Left kidney (tissue), 1 donor: ENCODE measurements at regions not wholly inside any gene's neighbourhood (a gene's known extent, or its start where the extent isn't known, plus 50 kb on each side); places are given as distances from the start of the nearest gene placed in this dataset.

Source experiments
- DNase-seq: peaks from one replicate; pipeline ENCODE4 v3.0.0-alpha.2; 2013

- no peak for DNase-seq
Observed at GRCh38 chr16:76724181-76724580, 447.0 kb downstream of the CNTNAP4 start.

- DNase-seq = no peak
Observed at GRCh38 chr16:76729525-76729924, 452.3 kb downstream of the CNTNAP4 start.

- no peak for DNase-seq
Observed at GRCh38 chr16:76732894-76733293, 455.7 kb downstream of the CNTNAP4 start.

- DNase-seq = no peak
Observed at GRCh38 chr16:76741623-76742022, 449.4 kb upstream of the MON1B start.

GRCh38 chr16:76748461-76749348, 442.3 kb upstream of the MON1B start:
- DNase-seq = no peak

GRCh38 chr16:76749780-76750375, 441.1 kb upstream of the MON1B start:
- no peak for DNase-seq

- no peak for DNase-seq
Observed at GRCh38 chr16:76755496-76755895, 435.5 kb upstream of the MON1B start.

GRCh38 chr16:76756423-76756822, 434.6 kb upstream of the MON1B start:
- DNase-seq = no peak

GRCh38 chr16:76756951-76757350, 434.0 kb upstream of the MON1B start:
- no peak for DNase-seq

- no peak for DNase-seq
Observed at GRCh38 chr16:76766538-76766937, 424.5 kb upstream of the MON1B start.

GRCh38 chr16:76768316-76768715, 422.7 kb upstream of the MON1B start:
- DNase-seq = no peak

- no peak for DNase-seq
Observed at GRCh38 chr16:76768948-76769347, 422.0 kb upstream of the MON1B start.

- DNase-seq = no peak
Observed at GRCh38 chr16:76771216-76771615, 419.8 kb upstream of the MON1B start.

- no peak for DNase-seq
Observed at GRCh38 chr16:76777721-76778465, 413.1 kb upstream of the MON1B start.

- no peak for DNase-seq
Observed at GRCh38 chr16:76780556-76780955, 410.4 kb upstream of the MON1B start.

- DNase-seq = no peak
Observed at GRCh38 chr16:76784530-76784929, 406.5 kb upstream of the MON1B start.

GRCh38 chr16:76787394-76787793, 403.6 kb upstream of the MON1B start:
- no peak for DNase-seq

- no peak for DNase-seq
Observed at GRCh38 chr16:76791151-76791550, 399.8 kb upstream of the MON1B start.

GRCh38 chr16:76796416-76796815, 394.6 kb upstream of the MON1B start:
- DNase-seq = no peak

GRCh38 chr16:76796978-76797377, 394.0 kb upstream of the MON1B start:
- no peak for DNase-seq

GRCh38 chr16:76797457-76797856, 393.5 kb upstream of the MON1B start:
- no peak for DNase-seq

GRCh38 chr16:76800196-76800595, 390.8 kb upstream of the MON1B start:
- DNase-seq = no peak

- no peak for DNase-seq
Observed at GRCh38 chr16:76801357-76801756, 389.6 kb upstream of the MON1B start.
